GM13976 (cell line): ENCODE measurements at regions not wholly inside any gene's neighbourhood (a gene's known extent, or its start where the extent isn't known, plus 50 kb on each side); places are given as distances from the start of the nearest gene placed in this dataset.

Experiments
- DNase-seq: peaks from one replicate; pipeline ENCODE4 v3.0.0; 2012; ENCODE audit warnings: low spot score
- CTCF ChIP-seq: IDR thresholded peaks from 2 replicates; pipeline ENCODE4 v1.5.1; 2012; ENCODE audit warnings: borderline replicate concordance, mild to moderate bottlenecking; ENCODE audit not compliant: insufficient read depth; ENCODE audit errors: extremely low read depth, missing control alignments, control extremely low read depth
- in situ Hi-C: fragments of 300-500 bp; cut with MboI; formaldehyde crosslinking; loops from one replicate; pipeline ENCODE4 v1.12.0; 2022; ENCODE audit warnings: low sequenced_read_pairs, mixed read lengths, inconsistent platforms; ENCODE audit not compliant: unreplicated experiment

GRCh38 chr3:106643684-106644161, 733.5 kb upstream of the CCDC54 start:
- no peak for DNase-seq
- TF ChIP-seq CTCF = no peak
- in situ Hi-C loops = no loop called here

GRCh38 chr3:106673926-106674569, 703.2 kb upstream of the CCDC54 start:
- no peak for DNase-seq
- in situ Hi-C loops = no loop called here
- TF ChIP-seq CTCF = no peak

GRCh38 chr3:106675451-106675850, 701.8 kb upstream of the CCDC54 start:
- TF ChIP-seq CTCF = no peak
- DNase-seq = no peak
- in situ Hi-C loops = no loop called here

- no peak for DNase-seq
- TF ChIP-seq CTCF = no peak
- in situ Hi-C loops = no loop called here
Measured at GRCh38 chr3:106678657-106679390, 698.4 kb upstream of the CCDC54 start.

GRCh38 chr3:106683953-106684620, 693.2 kb upstream of the CCDC54 start:
- DNase-seq = no peak
- in situ Hi-C loops = no loop called here
- no peak for TF ChIP-seq CTCF

- DNase-seq = no peak
- TF ChIP-seq CTCF = no peak
- in situ Hi-C loops = no loop called here
Measured at GRCh38 chr3:106685745-106686144, 691.5 kb upstream of the CCDC54 start.
